Spleen (tissue), 11 donors: ENCODE measurements at regions not wholly inside any gene's neighbourhood (a gene's known extent, or its start where the extent isn't known, plus 50 kb on each side); places are given as distances from the start of the nearest gene placed in this dataset.
A peak's percentile ranks its signal among the peaks of the same experiment; 100 is the strongest.

Experiments
- DNase-seq: peaks from one replicate; pipeline ENCODE4 v3.0.0-alpha.2; 2020
- H3K27ac ChIP-seq, 8 donors: fragments of 200-600 bp; sonication (generic) in 7 of 8; 1 replicate in 4 of 8; 2 replicates in 4 of 8; pipeline versions ENCODE4 v1.5.0 to v1.8.0; 2016 to 2021; ENCODE audit warnings: inconsistent platforms in 4 of 8, mild to moderate bottlenecking in 4 of 8, moderate library complexity in 1 of 8
- H3K27me3 ChIP-seq, 7 donors: fragments of 200-600 bp; sonication (generic) in 6 of 7; replicated peaks in 1 of 7; 1 replicate in 4 of 7; 2 replicates in 3 of 7; pipeline versions ENCODE4 v1.5.0 to v1.8.0; 2016 to 2021; ENCODE audit warnings: inconsistent platforms in 3 of 7, mild to moderate bottlenecking in 1 of 7
- H3K36me3 ChIP-seq, 6 donors: fragments of 200-600 bp; sonication (generic) in 5 of 6; 1 replicate in 4 of 6; 2 replicates in 2 of 6; pipeline versions ENCODE4 v1.5.0 to v1.8.0; 2016 to 2021; ENCODE audit warnings: inconsistent platforms in 2 of 6
- H3K4me1 ChIP-seq, 6 donors: fragments of 200-600 bp; sonication (generic) in 5 of 6; 1 replicate in 3 of 6; 2 replicates in 3 of 6; pipeline versions ENCODE4 v1.5.0 to v1.8.0; 2016 to 2021; ENCODE audit warnings: inconsistent platforms in 3 of 6
- H3K4me3 ChIP-seq, 8 donors: fragments of 200-600 bp; sonication (generic) in 7 of 8; 1 replicate in 4 of 8; 2 replicates in 4 of 8; pipeline versions ENCODE4 v1.5.0 to v1.8.0; 2016 to 2021; ENCODE audit warnings: inconsistent platforms in 4 of 8, mild to moderate bottlenecking in 4 of 8, moderate library complexity in 2 of 8
- H3K9me3 ChIP-seq, 8 donors: fragments of 200-600 bp; sonication (generic) in 7 of 8; 1 replicate in 4 of 8; 2 replicates in 4 of 8; pipeline versions ENCODE4 v1.5.0 to v1.8.0; 2016 to 2021; ENCODE audit warnings: inconsistent platforms in 4 of 8
- POLR2A ChIP-seq, 3 donors: fragments of 450-650 bp; IDR thresholded peaks; one replicate each; pipeline ENCODE4 v1.5.1; 2017; ENCODE audit warnings: antibody characterized with exemption in 3 of 3, mild to moderate bottlenecking in 1 of 3
- POLR2AphosphoS5 ChIP-seq, 3 donors: sonication (generic); formaldehyde crosslinking; IDR thresholded peaks; one replicate each; pipeline ENCODE4 v1.5.1; 2017; ENCODE audit warnings: antibody characterized with exemption in 3 of 3
- WGBS, 5 donors: extraction: QIAGEN DNeasy Blood & Tissue Kit in 3 of 5; methylation state at CpG; one replicate each; pipeline versions ENCODE4 v1.1.5 to v1.1.7; 2013 to 2018; 5-methylcytosine and 5-hydroxymethylcytosine counted together
- intact Hi-C: fragments of 100-400 bp; cut with DNase I; formaldehyde crosslinking; loops from one replicate; pipeline ENCODE4 v1.15.0; 2023; ENCODE audit warnings: low total_unique reads
- TF ChIP-seq, protein P1 (sequence below), 11 experiments: fragments of 200-600 bp in 7 of 11; fragments of 450-650 bp in 4 of 11; sonication (generic) in 4 of 11; IDR thresholded peaks in 8 of 11; conservative IDR thresholded peaks in 3 of 11; 1 replicate in 7 of 11; 2 replicates in 4 of 11; pipeline versions ENCODE4 v1.4.0 to v1.8.0; 2016 to 2021; ENCODE audit warnings: antibody characterized with exemption in 11 of 11, inconsistent platforms in 4 of 11, mild to moderate bottlenecking in 1 of 11
- donor health status: healthy with polysubstance abuse.
- donor health status: DM: no; HTN: no; CAD: no; lungs with moderate emphysema.
- donor health status: DM: no; HTN: no; CAD: no.
- donor health status: Bipolar disorder and iron deficiency.
- donor health status: healthy.
- donor health status: DM: no; HTN: no; CAD: no.
- donor health status: DM: yes; HTN: yes; CAD: no.

DNA sequence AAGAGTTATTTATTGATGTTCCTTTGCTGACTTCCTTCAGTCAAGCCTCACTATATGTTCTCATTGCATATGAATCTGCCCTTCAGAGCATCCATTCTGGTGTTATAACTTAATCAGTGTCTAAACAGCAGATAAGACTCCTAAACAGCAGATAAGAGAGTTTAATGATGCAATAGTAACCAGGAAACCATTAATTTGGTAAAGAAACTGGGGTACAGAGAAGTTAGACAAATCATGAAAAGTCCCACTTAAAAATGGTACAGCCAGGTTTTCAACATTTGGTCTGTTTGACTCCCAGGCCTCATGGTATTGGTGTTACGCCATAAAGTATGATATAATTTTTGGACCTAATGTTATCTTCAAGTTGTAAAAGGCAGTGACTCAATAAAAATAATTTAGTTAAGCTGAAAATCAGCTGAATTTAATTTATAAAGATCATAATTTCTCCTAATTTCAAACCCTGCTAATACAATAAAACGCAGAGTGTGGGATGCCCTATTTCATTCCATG lies 127.4 kb upstream of the DST start:
- TF ChIP-seq POLR2AphosphoS5 (IDR thresholded peaks at IDR 0.05) (no peak), POLR2A (IDR thresholded peaks at IDR 0.05) (no peak)
- TF ChIP-seq, protein P1, sequence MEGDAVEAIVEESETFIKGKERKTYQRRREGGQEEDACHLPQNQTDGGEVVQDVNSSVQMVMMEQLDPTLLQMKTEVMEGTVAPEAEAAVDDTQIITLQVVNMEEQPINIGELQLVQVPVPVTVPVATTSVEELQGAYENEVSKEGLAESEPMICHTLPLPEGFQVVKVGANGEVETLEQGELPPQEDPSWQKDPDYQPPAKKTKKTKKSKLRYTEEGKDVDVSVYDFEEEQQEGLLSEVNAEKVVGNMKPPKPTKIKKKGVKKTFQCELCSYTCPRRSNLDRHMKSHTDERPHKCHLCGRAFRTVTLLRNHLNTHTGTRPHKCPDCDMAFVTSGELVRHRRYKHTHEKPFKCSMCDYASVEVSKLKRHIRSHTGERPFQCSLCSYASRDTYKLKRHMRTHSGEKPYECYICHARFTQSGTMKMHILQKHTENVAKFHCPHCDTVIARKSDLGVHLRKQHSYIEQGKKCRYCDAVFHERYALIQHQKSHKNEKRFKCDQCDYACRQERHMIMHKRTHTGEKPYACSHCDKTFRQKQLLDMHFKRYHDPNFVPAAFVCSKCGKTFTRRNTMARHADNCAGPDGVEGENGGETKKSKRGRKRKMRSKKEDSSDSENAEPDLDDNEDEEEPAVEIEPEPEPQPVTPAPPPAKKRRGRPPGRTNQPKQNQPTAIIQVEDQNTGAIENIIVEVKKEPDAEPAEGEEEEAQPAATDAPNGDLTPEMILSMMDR (IDR thresholded peaks at IDR 0.05 in 8 of 11, conservative IDR thresholded peaks at IDR 0.05 in 3 of 11), result no peak
- no peak for DNase-seq
- 87 to 100% (median 92%) methylated on average over 2 of the region's 2 CpGs for WGBS, 5 donors
- intact Hi-C loops, result no loop called here
- H3K36me3 ChIP-seq, result no peaks in the 10 kb centered on the region
- no peak overlapping the region for H3K27ac ChIP-seq
- no peaks in the 10 kb centered on the region for H3K27me3 ChIP-seq
- H3K4me3 ChIP-seq, result no peak overlapping the region
- no peaks in the 10 kb centered on the region for H3K9me3 ChIP-seq
- peaks cover 0 to 4% (median 0%) of the 10 kb centered on the region in 6 donors for H3K4me1 ChIP-seq

GRCh38 chr6:56767892-56768531 lies 125.3 kb upstream of the DST start:
- no peaks in the 10 kb centered on the region for H3K27me3 ChIP-seq
- peak overlapping the region in 1 of 8 donors; percentile 2 for H3K27ac ChIP-seq
- DNase-seq, result no peak
- no peak overlapping the region for H3K4me3 ChIP-seq
- TF ChIP-seq, protein P1 (IDR thresholded peaks at IDR 0.05 in 8 of 11, conservative IDR thresholded peaks at IDR 0.05 in 3 of 11), result no peak
- intact Hi-C loops, result no loop called here
- no peaks in the 10 kb centered on the region for H3K36me3 ChIP-seq
- H3K9me3 ChIP-seq, result no peaks in the 10 kb centered on the region
- WGBS, 5 donors, result 69 to 87% (median 75%) methylated on average over 4 of the region's 4 CpGs
- H3K4me1 ChIP-seq, result peaks cover 0 to 10% (median 2%) of the 10 kb centered on the region in 6 donors

DNA sequence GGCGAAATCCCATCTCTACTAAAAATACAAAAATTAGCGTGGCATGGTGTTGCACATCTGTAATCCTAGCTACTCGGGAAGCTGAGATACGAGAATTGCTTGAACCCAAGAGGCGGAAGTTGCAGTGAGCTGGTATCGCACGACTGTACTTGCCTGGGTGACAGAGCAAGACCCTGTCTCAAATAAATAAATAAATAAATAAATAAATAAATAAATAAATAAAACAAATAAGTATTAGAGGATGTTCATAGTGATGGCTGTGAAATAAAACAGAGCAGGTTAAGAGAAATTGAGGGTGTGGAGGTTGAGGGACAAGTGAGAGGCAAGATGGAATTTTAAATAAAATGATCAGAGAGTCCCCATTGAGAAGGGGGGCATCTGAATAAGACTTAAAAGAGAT lies 124.7 kb upstream of the DST start:
- no peak overlapping the region for H3K4me3 ChIP-seq
- peaks cover 0 to 10% (median 2%) of the 10 kb centered on the region in 6 donors for H3K4me1 ChIP-seq
- no peak overlapping the region for H3K27ac ChIP-seq
- H3K27me3 ChIP-seq, result no peaks in the 10 kb centered on the region
- no peaks in the 10 kb centered on the region for H3K9me3 ChIP-seq
- no peaks in the 10 kb centered on the region for H3K36me3 ChIP-seq
- 86 to 93% (median 91%) methylated on average over 7 of the region's 7 CpGs for WGBS, 5 donors
- no peak for TF ChIP-seq POLR2AphosphoS5 (IDR thresholded peaks at IDR 0.05)
- TF ChIP-seq POLR2A (IDR thresholded peaks at IDR 0.05), result no peak
- TF ChIP-seq, protein P1 (IDR thresholded peaks at IDR 0.05 in 8 of 11, conservative IDR thresholded peaks at IDR 0.05 in 3 of 11), result no peak
- no peak for DNase-seq
- intact Hi-C loops, result no loop called here

GRCh38 chr6:56766806-56767178 lies 124.1 kb upstream of the DST start:
- WGBS, 5 donors, result 76 to 100% (median 90%) methylated on average over 1 of the region's 1 CpG
- Histone ChIP-seq H3K36me3 (no peaks in the 10 kb centered on the region), H3K27me3 (no peaks in the 10 kb centered on the region), H3K4me1 (peaks cover 0 to 10% (median 2%) of the 10 kb centered on the region in 6 donors), H3K4me3 (no peak overlapping the region), H3K9me3 (no peaks in the 10 kb centered on the region), H3K27ac (no peak overlapping the region)
- DNase-seq, result no peak
- intact Hi-C loops, result no loop called here
- TF ChIP-seq POLR2A (IDR thresholded peaks at IDR 0.05), result no peak
- no peak for TF ChIP-seq POLR2AphosphoS5 (IDR thresholded peaks at IDR 0.05)
- TF ChIP-seq, protein P1 (IDR thresholded peaks at IDR 0.05 in 8 of 11, conservative IDR thresholded peaks at IDR 0.05 in 3 of 11), result no peak
